ENCODE measurements at regions not wholly inside any gene's neighbourhood (a gene's known extent, or its start where the extent isn't known, plus 50 kb on each side); places are given as distances from the start of the nearest gene placed in this dataset.

- no peak for DNase-seq (ENCODE audit: low spot score)
- Histone ChIP-seq H3K36me3 (ENCODE audit: control insufficient read depth in 4 of 4, insufficient read depth in 3 of 4, low read depth in 1 of 4, low read length in 3 of 4) (no peaks in the 10 kb centered on the region), H3K4me1 (ENCODE audit: control insufficient read depth in 4 of 4, insufficient read depth in 4 of 4, low read length in 3 of 4) (no peaks in the 10 kb centered on the region), H3K4me3 (ENCODE audit: low read depth in 1 of 3, low read length in 3 of 3) (no peak overlapping the region), H3K27me3 (ENCODE audit: control insufficient read depth in 4 of 4, insufficient read depth in 4 of 4, low read length in 3 of 4) (no peaks in the 10 kb centered on the region), H3K9me3 (ENCODE audit: control insufficient read depth in 4 of 4, low read length in 3 of 4) (no peaks in the 10 kb centered on the region), H3K27ac (ENCODE audit: low read depth in 1 of 2, low read length in 2 of 2) (no peak overlapping the region), H3K9ac (ENCODE audit: low read depth in 1 of 2, low read length in 2 of 2) (no peak overlapping the region)
- TF ChIP-seq SP1 (IDR thresholded peaks at IDR 0.05) (no peak), ATF3 (IDR thresholded peaks at IDR 0.05) (no peak), EGR1 (IDR thresholded peaks at IDR 0.05; ENCODE audit: low read depth in 2 of 2) (no peak), HNF4G (IDR thresholded peaks at IDR 0.05) (no peak), NR2F2 (IDR thresholded peaks at IDR 0.05) (no peak), TAF1 (conservative IDR thresholded peaks at IDR 0.05) (no peak), HNF4A (conservative IDR thresholded peaks at IDR 0.05) (no peak), YY1 (IDR thresholded peaks at IDR 0.05) (no peak)
- 79% methylated on average over 4 of the region's 4 CpGs for WGBS
Observed at GRCh38 chr17:5821803-5822202, 237.5 kb upstream of the NLRP1 start.

GRCh38 chr17:5822281-5823060 lies 238.2 kb upstream of the NLRP1 start:
- TF ChIP-seq GABPA (IDR thresholded peaks at IDR 0.05 in 1 of 2, conservative IDR thresholded peaks at IDR 0.05 in 1 of 2) (no peak), RXRA (IDR thresholded peaks at IDR 0.05) (no peak)
- no peak overlapping the region for H3K27ac ChIP-seq (ENCODE audit: low read depth in 1 of 2, low read length in 2 of 2)
- DNase-seq (ENCODE audit: low spot score) = no peak
- H3K36me3 ChIP-seq (ENCODE audit: control insufficient read depth in 4 of 4, insufficient read depth in 3 of 4, low read depth in 1 of 4, low read length in 3 of 4) = no peaks in the 10 kb centered on the region
- no peaks in the 10 kb centered on the region for H3K27me3 ChIP-seq (ENCODE audit: control insufficient read depth in 4 of 4, insufficient read depth in 4 of 4, low read length in 3 of 4)
- no peak overlapping the region for H3K9ac ChIP-seq (ENCODE audit: low read depth in 1 of 2, low read length in 2 of 2)
- H3K4me3 ChIP-seq (ENCODE audit: low read depth in 1 of 3, low read length in 3 of 3) = no peak overlapping the region
- peaks cover 0 to 3% (median 1%) of the 10 kb centered on the region in 4 donors for H3K9me3 ChIP-seq (ENCODE audit: control insufficient read depth in 4 of 4, low read length in 3 of 4)
- H3K4me1 ChIP-seq (ENCODE audit: control insufficient read depth in 4 of 4, insufficient read depth in 4 of 4, low read length in 3 of 4) = no peaks in the 10 kb centered on the region
- 83% methylated on average over 16 of the region's 16 CpGs for WGBS

GRCh38 chr17:5823219-5823618 lies 238.9 kb upstream of the NLRP1 start:
- WGBS = 72% methylated on average over 6 of the region's 6 CpGs
- DNase-seq (ENCODE audit: low spot score) = no peak
- no peaks in the 10 kb centered on the region for H3K27me3 ChIP-seq (ENCODE audit: control insufficient read depth in 4 of 4, insufficient read depth in 4 of 4, low read length in 3 of 4)

More at GRCh38 chr17:5823219-5823618, 238.9 kb upstream of the NLRP1 start:
- Histone ChIP-seq H3K4me1 (ENCODE audit: control insufficient read depth in 4 of 4, insufficient read depth in 4 of 4, low read length in 3 of 4) (no peaks in the 10 kb centered on the region), H3K9me3 (ENCODE audit: control insufficient read depth in 4 of 4, low read length in 3 of 4) (peaks cover 0 to 5% (median 2%) of the 10 kb centered on the region in 4 donors), H3K36me3 (ENCODE audit: control insufficient read depth in 4 of 4, insufficient read depth in 3 of 4, low read depth in 1 of 4, low read length in 3 of 4) (no peaks in the 10 kb centered on the region), H3K27ac (ENCODE audit: low read depth in 1 of 2, low read length in 2 of 2) (no peak overlapping the region), H3K4me3 (ENCODE audit: low read depth in 1 of 3, low read length in 3 of 3) (no peak overlapping the region), H3K9ac (ENCODE audit: low read depth in 1 of 2, low read length in 2 of 2) (no peak overlapping the region)
- no peak for TF ChIP-seq CTCF (IDR thresholded peaks at IDR 0.05; ENCODE audit: low read depth, low read length, missing input control)
- TF ChIP-seq SP1 (IDR thresholded peaks at IDR 0.05) = no peak
- no peak for TF ChIP-seq ATF3 (IDR thresholded peaks at IDR 0.05)
- no peak for TF ChIP-seq HNF4A (conservative IDR thresholded peaks at IDR 0.05)
- no peak for TF ChIP-seq NR2F2 (IDR thresholded peaks at IDR 0.05)
- no peak for TF ChIP-seq MAX (IDR thresholded peaks at IDR 0.05)
- TF ChIP-seq TAF1 (conservative IDR thresholded peaks at IDR 0.05) = no peak
- TF ChIP-seq GABPA (IDR thresholded peaks at IDR 0.05 in 1 of 2, conservative IDR thresholded peaks at IDR 0.05 in 1 of 2) = no peak
- no peak for TF ChIP-seq EGR1 (IDR thresholded peaks at IDR 0.05; ENCODE audit: low read depth in 2 of 2)
- TF ChIP-seq RAD21 (IDR thresholded peaks at IDR 0.05) = no peak
- TF ChIP-seq HNF4G (IDR thresholded peaks at IDR 0.05) = no peak
- TF ChIP-seq YY1 (IDR thresholded peaks at IDR 0.05) = no peak
- no peak for TF ChIP-seq RXRA (IDR thresholded peaks at IDR 0.05)
- no peak for TF ChIP-seq ZBTB33 (IDR thresholded peaks at IDR 0.05)
- no peak for TF ChIP-seq REST (IDR thresholded peaks at IDR 0.05)
- TF ChIP-seq JUND (IDR thresholded peaks at IDR 0.05) = no peak
- TF ChIP-seq FOXA1 (IDR thresholded peaks at IDR 0.05) = no peak
- no peak for TF ChIP-seq FOXA2 (IDR thresholded peaks at IDR 0.05)
